ENCODE measurements at regions not wholly inside any gene's neighbourhood (a gene's known extent, or its start where the extent isn't known, plus 50 kb on each side); places are given as distances from the start of the nearest gene placed in this dataset.

GRCh38 chr10:100625816-100626215 lies 90.1 kb downstream of the HIF1AN start:
- no peak overlapping the region for H3K4me3 Mint-ChIP-seq (ENCODE audit: low read depth, unreplicated experiment)

GRCh38 chr10:100628061-100628460 lies 92.3 kb downstream of the HIF1AN start:
- BruUV-seq (replicated peaks) = no TSS peak
- DNase-seq = no peak
- no peaks in the 10 kb centered on the region for H3K36me3 Mint-ChIP-seq (ENCODE audit: insufficient read depth, unreplicated experiment)
- no peaks in the 10 kb centered on the region for H3K9me3 Mint-ChIP-seq (ENCODE audit: low read depth, unreplicated experiment)
- H3K27ac Mint-ChIP-seq (ENCODE audit: unreplicated experiment) = no peak overlapping the region
- H3K4me3 Mint-ChIP-seq (ENCODE audit: low read depth, unreplicated experiment) = no peak overlapping the region
- TF ChIP-seq CTCF (IDR thresholded peaks at IDR 0.05; ENCODE audit: unreplicated experiment) = no peak
- CTCF ChIA-PET = no interaction called here
- H3K4me1 Mint-ChIP-seq (ENCODE audit: low read depth, unreplicated experiment) = no peaks in the 10 kb centered on the region
- intact Hi-C loops (cut with micrococcal nuclease; ENCODE audit: unreplicated experiment) = no loop called here
- peaks cover 66% of the 10 kb centered on the region for H3K27me3 Mint-ChIP-seq (ENCODE audit: unreplicated experiment)

More at GRCh38 chr10:100625816-100626215, 90.1 kb downstream of the HIF1AN start:
- TF ChIP-seq CTCF (IDR thresholded peaks at IDR 0.05; ENCODE audit: unreplicated experiment) = no peak
- CTCF ChIA-PET = no interaction called here
- no peak for DNase-seq
- H3K4me1 Mint-ChIP-seq (ENCODE audit: low read depth, unreplicated experiment) = no peaks in the 10 kb centered on the region
- no peaks in the 10 kb centered on the region for H3K36me3 Mint-ChIP-seq (ENCODE audit: insufficient read depth, unreplicated experiment)
- peaks cover 74% of the 10 kb centered on the region for H3K27me3 Mint-ChIP-seq (ENCODE audit: unreplicated experiment)
- intact Hi-C loops (cut with micrococcal nuclease; ENCODE audit: unreplicated experiment) = no loop called here
- H3K9me3 Mint-ChIP-seq (ENCODE audit: low read depth, unreplicated experiment) = no peaks in the 10 kb centered on the region
- H3K27ac Mint-ChIP-seq (ENCODE audit: unreplicated experiment) = no peak overlapping the region
- no TSS peak for BruUV-seq (replicated peaks)

DNA sequence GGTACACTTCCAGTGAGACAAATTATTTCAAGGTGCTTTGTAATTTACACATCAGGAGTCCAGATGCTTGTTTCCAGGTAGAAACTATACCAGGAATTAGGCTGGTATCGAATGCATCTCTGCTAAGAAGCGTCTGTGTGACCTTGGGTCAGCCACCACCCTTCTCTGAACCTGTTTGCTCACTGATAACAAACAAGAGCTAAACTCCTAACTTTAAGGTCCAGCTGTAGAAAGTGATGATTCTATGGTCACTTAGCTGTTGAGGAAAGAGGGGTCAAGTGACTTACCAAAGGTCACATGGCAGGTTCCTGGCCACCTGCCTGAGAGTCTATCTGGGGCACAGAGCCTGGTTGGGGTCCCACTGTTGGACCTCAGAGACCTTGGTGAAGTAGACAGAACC lies 95.4 kb downstream of the HIF1AN start:
- Mint-ChIP-seq H3K27ac (ENCODE audit: unreplicated experiment) (no peak overlapping the region), H3K4me1 (ENCODE audit: low read depth, unreplicated experiment) (no peaks in the 10 kb centered on the region), H3K36me3 (ENCODE audit: insufficient read depth, unreplicated experiment) (no peaks in the 10 kb centered on the region), H3K9me3 (ENCODE audit: low read depth, unreplicated experiment) (no peaks in the 10 kb centered on the region), H3K27me3 (ENCODE audit: unreplicated experiment) (peaks cover 73% of the 10 kb centered on the region), H3K4me3 (ENCODE audit: low read depth, unreplicated experiment) (no peak overlapping the region)
- intact Hi-C loops (cut with micrococcal nuclease; ENCODE audit: unreplicated experiment) = no loop called here
- DNase-seq = no peak
- CTCF ChIA-PET = no interaction called here
- BruUV-seq (replicated peaks) = no TSS peak
- no peak for TF ChIP-seq CTCF (IDR thresholded peaks at IDR 0.05; ENCODE audit: unreplicated experiment)

DNA sequence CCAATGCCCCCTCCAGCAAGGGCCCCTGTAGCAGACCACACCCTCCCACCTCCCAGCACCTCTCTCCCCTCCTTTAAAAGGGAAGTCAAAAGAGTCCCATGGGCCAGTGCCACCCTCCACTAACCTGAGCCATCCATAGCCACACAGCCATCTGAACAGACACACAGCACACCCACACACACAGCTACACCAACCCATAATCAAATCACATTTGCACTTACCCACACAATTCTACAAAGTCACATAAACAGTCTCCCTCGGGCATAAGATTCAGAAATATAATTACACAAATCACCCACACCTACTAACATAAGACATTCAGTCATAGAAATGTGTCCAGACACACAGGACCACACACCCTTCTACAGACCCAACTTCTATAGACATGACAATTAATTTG lies 96.3 kb downstream of the HIF1AN start:
- Mint-ChIP-seq H3K27me3 (ENCODE audit: unreplicated experiment) (peaks cover 73% of the 10 kb centered on the region), H3K27ac (ENCODE audit: unreplicated experiment) (no peak overlapping the region), H3K36me3 (ENCODE audit: insufficient read depth, unreplicated experiment) (no peaks in the 10 kb centered on the region), H3K4me1 (ENCODE audit: low read depth, unreplicated experiment) (no peaks in the 10 kb centered on the region), H3K9me3 (ENCODE audit: low read depth, unreplicated experiment) (no peaks in the 10 kb centered on the region), H3K4me3 (ENCODE audit: low read depth, unreplicated experiment) (no peak overlapping the region)
- CTCF ChIA-PET = no interaction called here
- TF ChIP-seq CTCF (IDR thresholded peaks at IDR 0.05; ENCODE audit: unreplicated experiment) = no peak
- DNase-seq = no peak
- intact Hi-C loops (cut with micrococcal nuclease; ENCODE audit: unreplicated experiment) = no loop called here
- BruUV-seq (replicated peaks) = no TSS peak

GRCh38 chr10:100634034-100634433 lies 98.3 kb downstream of the HIF1AN start:
- CTCF ChIA-PET = no interaction called here
- no peak overlapping the region for H3K27ac Mint-ChIP-seq (ENCODE audit: unreplicated experiment)
- H3K4me3 Mint-ChIP-seq (ENCODE audit: low read depth, unreplicated experiment) = no peak overlapping the region
- H3K9me3 Mint-ChIP-seq (ENCODE audit: low read depth, unreplicated experiment) = no peaks in the 10 kb centered on the region
- H3K4me1 Mint-ChIP-seq (ENCODE audit: low read depth, unreplicated experiment) = no peaks in the 10 kb centered on the region
- H3K36me3 Mint-ChIP-seq (ENCODE audit: insufficient read depth, unreplicated experiment) = no peaks in the 10 kb centered on the region
- no peak for DNase-seq
- TF ChIP-seq CTCF (IDR thresholded peaks at IDR 0.05; ENCODE audit: unreplicated experiment) = no peak
- BruUV-seq (replicated peaks) = no TSS peak
- intact Hi-C loops (cut with micrococcal nuclease; ENCODE audit: unreplicated experiment) = no loop called here
- H3K27me3 Mint-ChIP-seq (ENCODE audit: unreplicated experiment) = peaks cover 70% of the 10 kb centered on the region

All from Calu3 (cell line).